Right ventricle myocardium inferior (tissue), 1 donor: ENCODE measurements at regions not wholly inside any gene's neighbourhood (a gene's known extent, or its start where the extent isn't known, plus 50 kb on each side); places are given as distances from the start of the nearest gene placed in this dataset.
"Not testable (repeated sequence)": the region's sequence is repeated elsewhere in the genome, so short reads cannot be mapped to it uniquely, and the experiment has no call there.

Source experiments
- ATAC-seq: fragments of 200-7000 bp; cut with Tn5 transposase; one replicate; pipeline ENCODE4 v1.9.1; 2020; ENCODE audit warnings: mild to moderate bottlenecking, moderate library complexity
- DNase-seq: peaks from one replicate; pipeline ENCODE4 v3.0.0; 2021; ENCODE audit errors: missing footprints
- intact Hi-C: fragments of 100-400 bp; cut with DNase I; formaldehyde crosslinking; loops from one replicate; pipeline ENCODE4 v1.11.0; 2022
- donor health status: DM: no; HTN: yes; CAD: no; lungs with severe emphysema.

DNA sequence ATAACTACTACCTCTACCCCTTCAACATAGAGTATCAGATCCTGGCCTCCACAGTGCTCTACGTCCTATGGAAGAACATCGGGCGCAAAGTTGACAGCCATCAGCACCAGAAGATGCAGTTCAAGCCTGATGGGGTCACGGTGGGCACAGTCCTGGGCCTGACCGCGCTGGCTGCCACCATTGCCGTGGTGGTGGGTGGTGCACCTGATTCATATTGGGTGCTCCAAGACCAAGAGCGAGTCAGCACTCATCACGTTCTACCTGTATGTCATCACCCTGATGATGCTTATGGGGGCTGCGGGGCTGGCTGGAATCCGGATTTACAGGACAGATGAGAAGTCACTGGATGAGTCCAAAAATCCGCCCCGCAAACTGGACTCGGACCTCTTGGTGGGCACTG, 846.4 kb downstream of the RPIA start:
- DNase-seq, intact Hi-C loops, ATAC-seq: not testable (repeated sequence)

DNA sequence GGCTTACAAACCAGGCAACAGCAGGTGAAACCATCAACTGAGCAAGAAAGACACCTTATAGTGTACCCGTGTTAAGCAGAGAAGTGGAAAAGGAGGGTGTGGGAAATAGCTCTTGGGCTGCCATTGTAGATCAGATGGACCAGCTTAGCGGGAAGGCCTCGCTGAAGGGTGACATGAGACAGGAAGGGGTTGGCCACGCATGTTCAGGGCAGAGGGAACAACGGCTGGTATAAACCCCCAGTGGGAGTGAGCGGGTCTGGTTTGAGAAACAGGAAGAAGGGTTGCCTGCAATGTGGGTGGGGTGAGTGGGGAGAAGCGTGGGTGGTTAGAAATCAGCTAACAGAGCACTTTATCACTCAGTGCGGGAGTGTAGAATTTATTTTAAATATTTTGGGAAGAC, 852.6 kb downstream of the RPIA start:
- intact Hi-C loops, ATAC-seq, DNase-seq: not testable (repeated sequence)

DNA sequence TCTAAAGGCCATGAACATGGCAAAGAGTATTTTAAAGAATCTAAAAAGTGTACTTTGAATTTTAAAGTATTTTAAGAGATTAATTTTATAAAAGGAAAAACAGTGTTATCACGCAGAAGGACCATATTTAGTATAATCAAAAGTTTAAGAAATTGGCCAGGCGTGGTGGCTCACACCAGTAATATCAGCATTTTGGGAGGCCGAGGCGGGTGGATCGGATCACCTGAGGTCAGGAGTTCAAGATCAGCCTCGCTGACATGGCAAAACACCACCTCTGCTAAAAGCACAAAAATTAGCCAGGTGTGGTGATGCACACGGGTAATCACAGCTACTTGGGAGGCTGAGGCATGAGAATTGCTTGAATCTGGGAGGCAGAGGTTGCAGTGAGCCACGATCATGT, 887.7 kb downstream of the RPIA start:
- DNase-seq, ATAC-seq, intact Hi-C loops: not testable (repeated sequence)

DNA sequence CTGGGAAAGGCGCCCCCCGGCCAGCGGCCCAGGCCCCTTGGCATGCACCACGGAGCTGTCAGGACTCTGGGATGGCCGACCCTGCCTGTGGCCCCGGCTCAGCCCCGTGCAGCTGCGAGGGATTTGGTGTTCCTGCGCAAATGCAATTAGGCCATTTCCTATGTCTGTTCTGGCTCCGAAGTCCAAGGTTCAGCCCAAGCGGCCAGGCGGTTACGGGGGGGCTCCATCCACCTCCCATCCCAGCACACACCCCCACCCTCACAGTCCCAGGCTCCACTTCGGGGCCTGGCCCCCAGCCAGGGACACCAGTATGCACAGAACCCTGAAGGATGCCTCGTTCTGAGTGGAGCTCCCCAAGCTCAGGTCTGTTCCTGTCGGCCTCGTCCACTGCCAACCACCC, 891.3 kb downstream of the RPIA start:
- ATAC-seq, intact Hi-C loops: not testable (repeated sequence)

DNA sequence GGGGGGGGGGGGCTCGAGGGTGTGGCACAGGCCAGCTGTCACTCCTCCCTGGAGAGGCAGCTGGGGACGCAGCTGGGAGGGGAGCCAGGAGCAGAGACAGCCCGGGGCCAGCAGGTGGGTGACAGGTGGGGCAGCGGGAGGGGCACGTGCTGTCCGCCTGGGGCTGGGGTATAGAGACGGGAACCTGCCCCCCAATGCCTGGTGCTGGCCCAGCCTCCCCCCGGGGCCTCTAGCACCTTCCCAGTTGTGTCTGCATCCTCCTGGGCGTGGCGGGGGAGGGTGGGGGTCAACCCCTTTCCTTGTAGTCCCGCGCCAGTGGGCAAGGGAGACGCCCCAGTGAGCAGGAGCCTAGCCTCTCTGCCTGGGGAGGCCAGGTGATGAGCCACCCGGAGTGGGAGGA, 892.6 kb downstream of the RPIA start:
- DNase-seq, ATAC-seq, intact Hi-C loops: not testable (repeated sequence)

More for the DNA sequence above, 891.3 kb downstream of the RPIA start:
- DNase-seq = not testable (repeated sequence)

DNA sequence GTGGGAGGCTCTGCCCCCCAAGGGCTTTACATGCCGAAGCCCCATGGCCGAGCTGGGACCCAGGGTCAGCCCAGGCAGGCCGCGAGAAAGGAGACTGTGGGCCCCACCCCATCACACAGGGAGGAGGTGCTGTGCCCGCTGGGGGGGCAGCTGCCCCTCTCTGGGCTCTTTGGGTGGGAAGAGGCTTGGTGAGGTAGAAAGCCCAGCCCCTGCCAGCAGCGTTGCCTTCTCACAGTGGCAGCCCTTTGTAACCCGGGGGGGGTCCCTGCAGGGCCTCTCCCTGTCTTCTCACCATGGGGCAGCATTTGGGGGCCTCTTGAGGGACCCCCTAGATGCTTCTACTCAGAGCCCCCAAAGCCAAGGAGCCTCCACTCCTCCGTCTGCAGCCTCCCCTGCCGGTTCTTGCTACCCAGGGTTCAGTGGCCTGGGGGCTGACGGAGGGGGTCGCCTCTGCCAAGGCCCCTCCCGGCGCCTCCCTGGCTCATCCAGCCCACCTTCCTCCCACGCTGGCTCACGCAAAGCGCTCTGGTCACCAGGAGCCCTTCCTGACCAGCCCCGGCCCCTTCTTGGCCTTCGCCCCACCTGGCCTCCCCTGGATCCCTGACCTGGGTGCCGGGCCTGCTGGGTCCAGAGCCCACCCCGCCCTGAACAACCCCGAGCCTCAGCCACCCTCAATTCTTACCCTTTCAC, 893.5 kb downstream of the RPIA start:
- ATAC-seq, intact Hi-C loops: not testable (repeated sequence)
- DNase-seq = peak; percentile 37

DNA sequence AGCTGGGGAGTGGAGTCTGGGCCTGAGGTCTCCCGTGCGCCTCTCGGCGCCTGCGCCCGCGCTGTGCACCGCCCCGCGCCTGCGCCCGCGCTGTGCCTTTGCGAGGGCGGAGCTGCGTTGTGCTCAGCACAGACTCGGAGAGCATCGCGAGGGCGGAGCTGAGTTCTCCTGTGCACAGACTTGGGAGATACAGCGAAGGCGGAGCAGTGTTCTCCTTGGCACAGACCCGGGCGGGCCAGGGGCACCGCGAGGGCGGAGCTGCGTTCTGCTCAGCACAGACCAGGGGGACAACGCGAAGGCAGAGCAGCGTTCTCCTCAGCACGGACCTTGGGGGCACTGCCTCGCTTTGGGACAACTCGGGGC, 894.1 kb downstream of the RPIA start:
- intact Hi-C loops = not testable (repeated sequence)
- ATAC-seq = peak; percentile 100
- peak; percentile 80 for DNase-seq

DNA sequence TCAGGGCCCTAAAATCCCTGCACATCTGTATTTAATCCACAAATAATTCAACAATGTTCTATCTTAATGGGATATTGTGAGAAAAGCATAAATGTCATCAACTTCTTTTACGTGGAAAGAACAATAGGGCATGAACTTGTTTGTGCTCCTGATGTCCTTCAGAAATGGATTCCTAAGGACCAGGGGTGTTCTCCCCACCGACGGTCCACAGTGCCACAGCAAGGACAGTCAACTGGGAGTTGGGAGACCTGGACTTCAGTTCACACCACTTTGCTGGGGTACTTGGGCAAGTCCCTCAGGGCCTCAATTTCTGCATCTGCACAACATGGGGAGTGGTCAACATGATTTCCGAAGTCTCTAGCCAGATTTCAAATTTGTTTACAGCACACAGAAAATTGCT, 908.4 kb downstream of the RPIA start:
- DNase-seq, ATAC-seq, intact Hi-C loops: not testable (repeated sequence)

DNA sequence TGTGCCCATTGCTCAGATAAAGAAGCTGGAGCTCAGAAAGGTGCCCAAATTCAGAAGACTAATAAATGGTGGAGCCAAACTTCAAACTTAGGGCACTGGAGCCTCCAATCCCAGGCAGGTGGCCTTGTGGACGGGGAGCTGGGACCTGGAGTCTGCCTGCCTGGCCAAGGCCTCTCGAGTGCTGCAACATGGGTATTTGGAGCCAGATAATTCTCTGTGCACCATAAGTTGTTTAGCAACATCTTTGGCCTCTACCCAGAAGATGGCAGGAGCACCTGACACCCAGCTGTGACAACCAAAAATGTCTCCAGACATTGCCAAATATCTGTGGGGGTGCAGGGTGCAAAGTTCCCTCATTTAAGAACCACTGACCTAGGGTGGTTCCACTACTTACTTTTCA, 915.0 kb downstream of the RPIA start:
- intact Hi-C loops, DNase-seq, ATAC-seq: not testable (repeated sequence)

DNA sequence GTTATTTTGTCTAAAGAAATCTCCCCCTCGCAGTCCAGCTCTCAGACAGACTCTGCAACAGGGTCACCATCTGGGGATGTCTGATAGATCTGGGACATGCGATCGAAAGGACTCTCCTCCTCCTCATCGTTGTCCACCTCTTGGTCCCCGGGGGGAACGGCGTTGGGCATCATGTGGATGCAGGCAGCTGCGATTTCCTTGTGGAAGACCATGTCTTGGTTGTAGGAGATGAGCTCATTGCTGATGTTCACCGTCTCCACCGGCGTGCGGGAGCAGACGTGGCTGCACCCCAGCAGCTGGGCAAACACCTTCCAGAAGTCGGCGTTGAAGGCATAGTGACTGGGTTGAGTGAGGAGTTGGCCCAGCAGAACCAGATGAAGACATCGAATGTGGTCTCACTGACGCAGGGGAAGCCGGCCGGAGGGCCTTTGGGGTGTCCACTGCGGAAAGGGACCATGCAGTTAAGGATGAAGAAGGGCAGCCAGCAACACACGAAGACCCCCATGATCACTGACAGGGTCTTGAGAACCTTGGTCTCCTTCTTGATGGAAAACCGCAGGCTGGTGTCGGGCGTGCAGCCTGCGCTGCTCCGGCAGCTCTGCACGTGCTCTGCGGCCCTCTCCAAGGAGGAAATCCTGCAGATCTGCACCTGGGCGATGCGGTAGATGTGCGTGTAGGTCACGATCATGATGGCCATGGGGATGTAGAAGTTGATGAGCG, 918.9 kb downstream of the RPIA start:
- DNase-seq, ATAC-seq, intact Hi-C loops: not testable (repeated sequence)

DNA sequence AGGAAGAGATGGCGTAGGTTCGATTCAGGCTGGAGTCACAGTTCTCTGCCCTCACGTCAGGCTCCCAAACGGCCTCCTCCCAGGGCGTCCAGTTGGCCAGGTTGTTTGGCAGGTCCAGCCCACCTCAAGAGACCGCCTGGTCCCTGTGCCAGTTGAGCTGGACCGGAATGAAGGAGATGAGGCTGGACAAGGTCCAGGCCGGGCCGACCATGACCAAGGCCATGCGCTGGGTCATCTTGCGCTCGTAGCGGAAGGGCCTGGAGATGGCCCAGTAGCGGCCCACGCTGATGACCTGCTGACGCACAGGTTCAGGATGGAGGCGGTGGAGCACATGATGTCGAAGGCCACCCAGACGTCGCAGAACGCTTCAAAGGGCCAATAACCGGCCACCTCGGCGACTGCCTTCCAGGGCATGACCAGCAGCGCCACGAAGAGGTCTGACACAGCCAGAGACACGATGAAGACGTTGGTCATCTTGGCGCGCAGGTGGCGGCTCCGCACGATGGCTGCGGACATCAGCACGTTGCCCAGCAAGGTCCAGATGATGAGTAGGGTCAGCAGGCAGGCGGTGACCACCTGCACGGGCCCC, 919.5 kb downstream of the RPIA start:
- DNase-seq, intact Hi-C loops, ATAC-seq: not testable (repeated sequence)

DNA sequence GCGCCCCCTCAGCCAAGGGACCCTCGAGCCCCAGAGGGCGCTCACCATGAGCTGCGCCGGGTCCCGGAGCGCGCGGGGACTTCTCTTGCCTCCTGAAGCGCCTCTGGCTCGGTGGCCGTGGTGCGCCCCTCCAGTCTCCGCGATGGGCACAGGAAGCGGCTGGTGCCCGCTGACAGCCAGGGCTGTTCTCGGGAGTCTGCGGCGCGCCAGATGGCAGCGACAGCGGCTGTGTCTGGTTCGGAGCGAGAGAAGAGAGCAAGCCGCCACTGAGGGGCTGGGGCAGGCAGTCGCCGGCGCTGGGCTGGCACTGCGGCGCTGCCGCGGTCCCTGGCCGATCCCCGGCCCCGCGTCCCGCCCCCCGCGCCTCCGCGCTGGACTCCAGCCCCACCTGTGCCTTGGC, 920.2 kb downstream of the RPIA start:
- DNase-seq, ATAC-seq, intact Hi-C loops: not testable (repeated sequence)

DNA sequence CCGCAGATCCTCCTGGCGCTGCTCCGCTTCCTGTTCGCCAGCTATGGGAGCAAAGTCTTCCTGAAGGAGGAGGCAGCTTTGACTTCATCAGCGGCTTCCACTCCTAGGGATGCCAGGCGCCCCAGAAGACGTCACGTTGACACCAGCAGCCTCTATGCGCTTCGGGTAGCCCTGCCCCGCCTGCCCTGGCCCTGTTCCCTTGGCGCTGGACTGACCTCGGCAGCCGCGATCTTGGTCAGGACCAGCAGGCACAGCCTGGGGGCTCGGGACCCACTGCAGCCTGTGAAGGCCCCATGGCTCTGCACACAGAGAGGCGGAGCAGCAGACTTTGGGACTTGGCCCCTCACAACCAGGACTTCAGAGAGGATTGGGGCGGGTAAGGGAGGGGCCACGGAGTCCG, 957.8 kb downstream of the RPIA start:
- DNase-seq, ATAC-seq: not testable (repeated sequence)

DNA sequence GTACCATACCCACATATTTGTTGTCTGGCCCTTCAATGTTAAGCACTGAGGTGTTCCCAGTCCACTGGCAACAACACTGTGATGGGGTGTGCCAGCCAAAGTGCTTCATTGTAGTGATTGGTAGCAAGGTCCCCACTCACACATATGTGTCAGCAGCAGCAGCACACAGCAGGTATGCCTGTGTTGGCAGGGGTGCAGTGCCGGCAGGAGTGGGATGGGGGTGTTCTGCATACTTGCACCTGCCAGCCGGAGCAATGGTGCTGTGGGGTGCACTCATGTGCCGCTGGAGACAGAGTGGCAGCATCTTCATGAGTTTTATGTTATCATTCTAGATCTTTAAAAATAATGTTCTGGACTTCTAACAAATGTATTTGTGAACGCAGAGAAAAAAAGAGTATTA, 987.8 kb downstream of the RPIA start:
- peak; percentile 50 for DNase-seq
- ATAC-seq, intact Hi-C loops: not testable (repeated sequence)

More for the DNA sequence above, 957.8 kb downstream of the RPIA start:
- intact Hi-C loops = not testable (repeated sequence)
